ENCODE measurements at regions not wholly inside any gene's neighbourhood (a gene's known extent, or its start where the extent isn't known, plus 50 kb on each side); places are given as distances from the start of the nearest gene placed in this dataset.

GRCh38 chr2:185306119-185306518 lies 432.5 kb upstream of the FSIP2 start:
- TF ChIP-seq RAD21 (IDR thresholded peaks at IDR 0.05; ENCODE audit: low read depth) (no peak), EP300 (IDR thresholded peaks at IDR 0.05; ENCODE audit: borderline replicate concordance) (no peak), ZBTB7A (IDR thresholded peaks at IDR 0.05; ENCODE audit: low read depth) (no peak), YY1 (IDR thresholded peaks at IDR 0.05; ENCODE audit: low read depth) (no peak), REST (IDR thresholded peaks at IDR 0.05; ENCODE audit: low read depth) (no peak), CEBPB (IDR thresholded peaks at IDR 0.05) (no peak), FOXM1 (IDR thresholded peaks at IDR 0.05; ENCODE audit: borderline replicate concordance, low read depth) (no peak), MAX (IDR thresholded peaks at IDR 0.05) (no peak), TCF12 (IDR thresholded peaks at IDR 0.05; ENCODE audit: low read depth) (no peak), TEAD4 (IDR thresholded peaks at IDR 0.05) (no peak), NFIC (IDR thresholded peaks at IDR 0.05) (no peak), USF1 (IDR thresholded peaks at IDR 0.05) (no peak), TAF1 (IDR thresholded peaks at IDR 0.05; ENCODE audit: low read depth) (no peak), EGR1 (IDR thresholded peaks at IDR 0.05) (no peak), CREB1 (IDR thresholded peaks at IDR 0.05; ENCODE audit: low read depth) (no peak)

GRCh38 chr2:185316383-185316782 lies 422.2 kb upstream of the FSIP2 start:
- TF ChIP-seq CREB1 (IDR thresholded peaks at IDR 0.05; ENCODE audit: low read depth) (no peak), EP300 (IDR thresholded peaks at IDR 0.05; ENCODE audit: borderline replicate concordance) (no peak), FOXM1 (IDR thresholded peaks at IDR 0.05; ENCODE audit: borderline replicate concordance, low read depth) (no peak), REST (IDR thresholded peaks at IDR 0.05; ENCODE audit: low read depth) (no peak), TEAD4 (IDR thresholded peaks at IDR 0.05) (no peak), USF1 (IDR thresholded peaks at IDR 0.05) (no peak), TAF1 (IDR thresholded peaks at IDR 0.05; ENCODE audit: low read depth) (no peak), MAX (IDR thresholded peaks at IDR 0.05) (no peak)

- no peak for TF ChIP-seq YY1 (IDR thresholded peaks at IDR 0.05; ENCODE audit: low read depth)
- no peak for TF ChIP-seq FOXM1 (IDR thresholded peaks at IDR 0.05; ENCODE audit: borderline replicate concordance, low read depth)
- no peak for TF ChIP-seq ZBTB7A (IDR thresholded peaks at IDR 0.05; ENCODE audit: low read depth)
- TF ChIP-seq EGR1 (IDR thresholded peaks at IDR 0.05): no peak
- TF ChIP-seq USF1 (IDR thresholded peaks at IDR 0.05): no peak
- TF ChIP-seq TAF1 (IDR thresholded peaks at IDR 0.05; ENCODE audit: low read depth): no peak
Measured at GRCh38 chr2:185318271-185318724, 420.3 kb upstream of the FSIP2 start.

- TF ChIP-seq TEAD4 (IDR thresholded peaks at IDR 0.05): no peak
- TF ChIP-seq TCF12 (IDR thresholded peaks at IDR 0.05; ENCODE audit: low read depth): no peak
- TF ChIP-seq USF1 (IDR thresholded peaks at IDR 0.05): no peak
- TF ChIP-seq FOXM1 (IDR thresholded peaks at IDR 0.05; ENCODE audit: borderline replicate concordance, low read depth): no peak
- no peak for TF ChIP-seq CREB1 (IDR thresholded peaks at IDR 0.05; ENCODE audit: low read depth)
- TF ChIP-seq RAD21 (IDR thresholded peaks at IDR 0.05; ENCODE audit: low read depth): no peak
- no peak for TF ChIP-seq EP300 (IDR thresholded peaks at IDR 0.05; ENCODE audit: borderline replicate concordance)
- no peak for TF ChIP-seq YY1 (IDR thresholded peaks at IDR 0.05; ENCODE audit: low read depth)
Measured at GRCh38 chr2:185335879-185336278, 402.7 kb upstream of the FSIP2 start.

GRCh38 chr2:185337033-185337432 lies 401.6 kb upstream of the FSIP2 start:
- no peak for TF ChIP-seq TAF1 (IDR thresholded peaks at IDR 0.05; ENCODE audit: low read depth)
- no peak for TF ChIP-seq EP300 (IDR thresholded peaks at IDR 0.05; ENCODE audit: borderline replicate concordance)
- no peak for TF ChIP-seq NFIC (IDR thresholded peaks at IDR 0.05)
- no peak for TF ChIP-seq TEAD4 (IDR thresholded peaks at IDR 0.05)
- no peak for TF ChIP-seq RAD21 (IDR thresholded peaks at IDR 0.05; ENCODE audit: low read depth)
- TF ChIP-seq REST (IDR thresholded peaks at IDR 0.05; ENCODE audit: low read depth): no peak
- no peak for TF ChIP-seq TCF12 (IDR thresholded peaks at IDR 0.05; ENCODE audit: low read depth)
- no peak for TF ChIP-seq MAX (IDR thresholded peaks at IDR 0.05)
- no peak for TF ChIP-seq USF1 (IDR thresholded peaks at IDR 0.05)
- no peak for TF ChIP-seq CREB1 (IDR thresholded peaks at IDR 0.05; ENCODE audit: low read depth)
- no peak for TF ChIP-seq ZBTB7A (IDR thresholded peaks at IDR 0.05; ENCODE audit: low read depth)
- no peak for TF ChIP-seq CEBPB (IDR thresholded peaks at IDR 0.05)
- TF ChIP-seq EGR1 (IDR thresholded peaks at IDR 0.05): no peak
- no peak for TF ChIP-seq FOXM1 (IDR thresholded peaks at IDR 0.05; ENCODE audit: borderline replicate concordance, low read depth)
- no peak for TF ChIP-seq YY1 (IDR thresholded peaks at IDR 0.05; ENCODE audit: low read depth)

Measured in Ishikawa (cell line).